WI38 (cell line): ENCODE measurements at regions not wholly inside any gene's neighbourhood (a gene's known extent, or its start where the extent isn't known, plus 50 kb on each side); places are given as distances from the start of the nearest gene placed in this dataset.

ENCODE experiments used
- H3K4me3 ChIP-seq: 2 replicates; pipeline ENCODE4 v1.5.1; 2011; ENCODE audit warnings: low read depth, mild to moderate bottlenecking, control low read depth, low read length
- TF ChIP-seq, protein P1 (sequence below): IDR thresholded peaks from 2 replicates; pipeline ENCODE4 v1.5.1; 2012; ENCODE audit warnings: low read depth, mild to moderate bottlenecking, control low read depth, low read length

- TF ChIP-seq, protein P1, sequence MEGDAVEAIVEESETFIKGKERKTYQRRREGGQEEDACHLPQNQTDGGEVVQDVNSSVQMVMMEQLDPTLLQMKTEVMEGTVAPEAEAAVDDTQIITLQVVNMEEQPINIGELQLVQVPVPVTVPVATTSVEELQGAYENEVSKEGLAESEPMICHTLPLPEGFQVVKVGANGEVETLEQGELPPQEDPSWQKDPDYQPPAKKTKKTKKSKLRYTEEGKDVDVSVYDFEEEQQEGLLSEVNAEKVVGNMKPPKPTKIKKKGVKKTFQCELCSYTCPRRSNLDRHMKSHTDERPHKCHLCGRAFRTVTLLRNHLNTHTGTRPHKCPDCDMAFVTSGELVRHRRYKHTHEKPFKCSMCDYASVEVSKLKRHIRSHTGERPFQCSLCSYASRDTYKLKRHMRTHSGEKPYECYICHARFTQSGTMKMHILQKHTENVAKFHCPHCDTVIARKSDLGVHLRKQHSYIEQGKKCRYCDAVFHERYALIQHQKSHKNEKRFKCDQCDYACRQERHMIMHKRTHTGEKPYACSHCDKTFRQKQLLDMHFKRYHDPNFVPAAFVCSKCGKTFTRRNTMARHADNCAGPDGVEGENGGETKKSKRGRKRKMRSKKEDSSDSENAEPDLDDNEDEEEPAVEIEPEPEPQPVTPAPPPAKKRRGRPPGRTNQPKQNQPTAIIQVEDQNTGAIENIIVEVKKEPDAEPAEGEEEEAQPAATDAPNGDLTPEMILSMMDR = no peak
- H3K4me3 ChIP-seq = no peak overlapping the region
Measured at GRCh38 chr10:28984431-28984830, 304.4 kb upstream of the LYZL1 start.

- TF ChIP-seq, protein P1 = no peak
- no peak overlapping the region for H3K4me3 ChIP-seq
Measured at GRCh38 chr10:28985137-28985885, 303.6 kb upstream of the LYZL1 start.

DNA sequence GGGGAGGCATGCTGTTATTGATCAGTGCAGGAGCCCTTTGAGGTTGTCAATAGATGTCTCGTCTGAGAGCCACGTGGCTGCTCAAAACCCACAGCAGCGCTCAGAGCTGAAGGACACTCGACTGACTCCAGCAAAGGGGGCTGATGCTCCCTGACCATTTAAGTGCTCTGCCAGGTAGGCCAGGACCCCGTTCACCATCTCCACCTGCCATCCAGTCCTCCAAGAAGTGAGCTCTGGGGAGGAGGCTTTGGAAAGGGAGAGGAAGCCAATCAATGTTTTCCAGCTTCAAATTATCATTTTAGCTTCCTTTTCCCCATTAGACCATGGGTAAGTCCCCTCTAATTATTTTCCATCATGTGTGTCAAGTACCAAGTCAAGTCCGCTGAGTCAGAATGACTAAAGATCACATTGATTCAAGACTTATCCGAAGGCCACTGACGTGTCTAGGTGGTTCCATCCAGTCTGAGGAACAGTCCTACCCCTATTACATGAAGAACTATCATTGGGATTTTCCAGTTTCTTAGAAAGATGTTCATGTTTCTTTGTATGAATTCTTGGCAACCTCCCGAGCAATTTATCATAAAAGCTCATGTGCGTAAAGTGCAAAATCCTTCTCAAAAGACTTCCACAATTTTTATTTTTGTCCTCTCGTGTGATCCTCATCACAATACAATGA lies 302.6 kb upstream of the LYZL1 start:
- TF ChIP-seq, protein P1 = no peak
- H3K4me3 ChIP-seq = no peak overlapping the region

GRCh38 chr10:28986856-28987255 lies 302.0 kb upstream of the LYZL1 start:
- no peak overlapping the region for H3K4me3 ChIP-seq
- TF ChIP-seq, protein P1 = no peak

DNA sequence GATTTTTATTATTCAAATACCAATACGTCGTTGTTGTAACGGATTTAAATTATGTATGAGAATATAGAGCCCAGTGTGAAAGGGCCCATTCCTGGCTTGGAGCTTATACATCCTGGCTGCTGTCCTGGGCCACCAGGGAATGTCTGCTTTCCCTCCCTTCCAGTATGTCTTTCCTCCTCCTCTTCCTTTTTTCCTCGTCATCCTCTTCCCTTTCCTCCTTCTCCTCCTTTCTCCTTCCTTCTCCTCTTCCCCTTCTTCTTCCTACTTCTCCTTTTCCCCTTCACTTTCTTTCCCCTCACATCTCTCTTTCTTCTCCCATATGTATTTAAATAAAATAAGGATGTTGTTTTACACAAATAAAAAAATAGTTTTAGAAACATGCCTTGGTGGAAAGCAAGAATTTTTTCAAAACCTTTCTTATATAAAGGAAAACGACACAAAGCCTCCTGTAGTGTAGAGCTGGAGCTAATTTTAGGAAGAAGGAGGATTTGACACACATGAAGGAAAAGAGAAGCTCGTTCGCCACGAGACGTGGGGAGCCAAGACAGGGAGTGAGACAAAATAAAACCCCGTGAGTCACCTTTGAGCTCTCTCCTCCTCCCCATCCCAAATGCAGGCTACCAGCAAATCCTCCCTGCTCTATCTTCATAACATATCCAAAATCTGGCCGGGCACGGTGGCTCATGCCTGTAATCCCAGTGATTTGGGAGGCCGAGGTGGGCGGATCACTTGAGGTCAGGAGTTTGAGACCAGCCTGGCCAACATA lies 301.1 kb upstream of the LYZL1 start:
- H3K4me3 ChIP-seq = no peak overlapping the region
- TF ChIP-seq, protein P1 = no peak

DNA sequence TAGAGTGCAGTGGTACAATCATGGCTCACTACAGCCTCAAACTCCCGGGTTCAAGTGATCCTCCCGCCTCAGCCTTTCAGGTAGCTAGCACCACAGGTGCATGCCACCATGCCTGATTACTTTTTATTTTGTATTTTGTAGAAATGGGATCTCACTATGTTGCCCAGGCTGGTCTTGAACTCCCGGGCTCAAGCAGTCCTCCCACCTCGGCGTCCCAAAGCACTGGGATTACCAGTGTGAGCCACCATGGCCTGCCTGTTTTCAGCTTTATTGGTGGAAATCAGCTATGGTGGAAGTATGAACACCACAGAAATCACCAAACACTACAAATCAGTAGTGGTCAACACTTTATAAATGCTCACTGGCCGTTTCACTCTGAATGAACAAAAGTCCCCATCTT lies 299.9 kb upstream of the LYZL1 start:
- TF ChIP-seq, protein P1 = no peak
- no peak overlapping the region for H3K4me3 ChIP-seq
